ENCODE measurements at regions not wholly inside any gene's neighbourhood (a gene's known extent, or its start where the extent isn't known, plus 50 kb on each side); places are given as distances from the start of the nearest gene placed in this dataset.
A peak's percentile ranks its signal among the peaks of the same experiment; 100 is the strongest.
"Not testable (repeated sequence)": the region's sequence is repeated elsewhere in the genome, so short reads cannot be mapped to it uniquely, and the experiment has no call there.

DNA sequence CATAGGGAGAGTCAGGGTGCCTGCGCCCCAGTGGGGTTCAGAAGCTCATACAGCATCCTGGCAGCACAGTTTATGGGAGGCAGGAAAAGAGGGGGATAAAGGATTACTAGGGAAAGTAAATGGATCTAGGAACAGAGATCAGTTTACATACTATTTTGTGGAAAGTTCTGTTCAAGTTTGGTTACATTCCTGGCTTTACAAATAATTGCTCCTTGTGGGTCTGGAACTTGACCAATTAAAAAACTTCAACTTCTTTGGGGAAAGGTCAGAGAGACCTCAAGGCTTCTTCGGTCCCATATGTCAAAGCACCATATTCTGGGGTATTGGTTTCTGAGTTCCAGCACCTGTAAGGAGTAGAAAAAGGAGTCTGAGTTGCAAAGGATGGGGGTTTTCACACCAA lies 64.1 kb downstream of the ZDHHC19 start:
- peaks cover 4% of the 10 kb centered on the region; the same call in 1 of the 2 replicates for H3K27me3 ChIP-seq
- peaks cover 26% of the 10 kb centered on the region for H3K9me3 ChIP-seq
- no peaks in the 10 kb centered on the region for H3K36me3 ChIP-seq
- H3K4me3 ChIP-seq, result no peak overlapping the region
- no peak for DNase-seq

GRCh38 chr3:196145468-196146262 lies 63.8 kb upstream of the TFRC start:
- DNase-seq, result no peak
- Histone ChIP-seq H3K9me3 (peaks cover 17% of the 10 kb centered on the region), H3K27me3 (peaks cover 4% of the 10 kb centered on the region; the same call in 1 of the 2 replicates), H3K36me3 (no peaks in the 10 kb centered on the region), H3K4me3 (no peak overlapping the region)

GRCh38 chr3:196144383-196145105 lies 62.7 kb upstream of the TFRC start:
- no peak overlapping the region for H3K4me3 ChIP-seq
- H3K27me3 ChIP-seq, result peaks cover 4% of the 10 kb centered on the region; the same call in 1 of the 2 replicates
- no peaks in the 10 kb centered on the region for H3K36me3 ChIP-seq
- DNase-seq, result peak; percentile 30
- H3K9me3 ChIP-seq, result peaks cover 9% of the 10 kb centered on the region

DNA sequence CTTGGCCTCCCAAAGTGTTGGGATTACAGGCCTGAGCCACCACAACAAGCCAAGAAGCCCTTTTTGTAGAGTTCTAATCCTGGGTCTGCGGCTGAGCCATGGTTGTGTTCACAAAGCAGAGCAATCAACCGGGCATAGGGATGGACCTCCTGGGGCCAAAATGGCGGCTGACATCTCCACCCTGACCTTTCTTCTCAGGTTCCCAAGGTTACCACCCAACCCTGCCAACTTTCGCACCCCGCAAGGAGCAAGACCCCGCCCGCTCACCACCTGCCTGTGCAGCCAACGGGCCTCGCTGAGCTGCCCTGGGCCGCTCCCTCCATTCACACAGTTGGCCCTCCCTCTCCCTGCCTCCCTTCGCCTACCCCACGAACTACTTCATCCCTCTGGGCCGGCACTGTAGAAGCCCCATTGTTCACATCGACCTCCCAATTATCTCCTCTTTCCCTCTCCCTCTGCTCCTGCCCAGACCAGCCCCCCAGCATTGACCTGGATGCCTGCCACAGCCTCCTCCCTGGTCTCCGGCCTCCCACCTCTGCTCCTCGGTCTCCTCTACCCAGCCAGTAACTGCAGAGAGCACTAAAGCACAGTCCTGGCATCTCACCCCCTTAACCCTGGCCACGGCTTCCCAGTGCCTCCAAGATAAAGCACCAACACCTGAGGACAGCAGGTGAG lies 62.0 kb upstream of the TFRC start:
- no peaks in the 10 kb centered on the region for H3K36me3 ChIP-seq
- DNase-seq, result no peak

GRCh38 chr3:196142202-196142956 lies 60.5 kb upstream of the TFRC start:
- peaks cover 4% of the 10 kb centered on the region; the same call in 1 of the 2 replicates for H3K27me3 ChIP-seq
- H3K4me3 ChIP-seq, result no peak overlapping the region
- no peak for DNase-seq

More for the DNA sequence above, 62.0 kb upstream of the TFRC start:
- peaks cover 4% of the 10 kb centered on the region; the same call in 1 of the 2 replicates for H3K27me3 ChIP-seq
- peaks cover 8% of the 10 kb centered on the region for H3K9me3 ChIP-seq
- H3K4me3 ChIP-seq, result no peak overlapping the region

GRCh38 chr3:196141866-196142201 lies 59.9 kb upstream of the TFRC start:
- Histone ChIP-seq H3K27me3 (peaks cover 4% of the 10 kb centered on the region; the same call in 1 of the 2 replicates), H3K36me3 (no peaks in the 10 kb centered on the region), H3K9me3 (peaks cover 8% of the 10 kb centered on the region), H3K4me3 (no peak overlapping the region)
- DNase-seq, result no peak

More at GRCh38 chr3:196142202-196142956, 60.5 kb upstream of the TFRC start:
- peaks cover 8% of the 10 kb centered on the region for H3K9me3 ChIP-seq
- H3K36me3 ChIP-seq, result no peaks in the 10 kb centered on the region

DNA sequence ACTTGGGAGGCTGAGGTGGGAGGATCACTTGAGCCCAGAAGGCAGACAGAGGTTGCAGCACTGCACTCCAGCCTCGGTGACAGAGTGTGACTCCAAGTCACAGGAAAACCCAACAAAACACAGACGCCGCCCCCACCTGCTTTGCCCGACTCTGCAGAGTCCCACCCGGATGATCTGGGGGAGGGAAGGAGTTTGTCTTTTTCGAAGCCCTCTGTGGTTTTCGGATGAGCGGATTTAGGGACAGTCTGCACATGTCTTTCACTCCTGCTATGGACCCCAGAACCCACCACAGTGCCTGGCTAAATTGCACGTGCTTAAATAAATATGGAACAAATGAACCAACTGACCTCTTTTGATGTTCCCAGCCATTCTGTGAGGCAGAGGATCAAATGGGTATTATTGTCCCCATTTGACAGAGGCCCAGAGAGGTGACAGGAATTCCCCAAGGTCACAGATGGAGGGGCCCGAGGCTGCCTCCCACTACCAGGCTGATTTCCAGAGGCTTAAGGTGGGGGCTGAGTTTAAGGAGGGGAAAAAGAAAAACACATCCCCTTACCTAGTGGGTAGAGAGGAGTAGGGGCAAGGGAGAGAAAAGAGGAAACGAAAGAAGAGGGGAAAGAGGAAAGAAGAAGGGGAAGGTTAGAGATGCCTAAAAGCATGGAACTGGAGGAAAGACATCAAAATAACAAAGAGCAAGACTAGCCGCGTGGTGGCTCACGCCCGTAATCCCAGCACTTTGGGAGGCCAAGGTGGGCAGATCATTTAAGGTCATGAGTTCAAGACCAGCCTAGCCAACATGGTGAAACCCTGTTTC lies 59.4 kb upstream of the TFRC start:
- Histone ChIP-seq H3K4me3 (no peak overlapping the region), H3K9me3 (peaks cover 8% of the 10 kb centered on the region), H3K36me3 (no peaks in the 10 kb centered on the region), H3K27me3 (peaks cover 4% of the 10 kb centered on the region; the same call in 1 of the 2 replicates)
- no peak for DNase-seq

GRCh38 chr3:196140224-196140623 lies 58.3 kb upstream of the TFRC start:
- Histone ChIP-seq H3K36me3 (no peaks in the 10 kb centered on the region), H3K9me3 (peaks cover 2% of the 10 kb centered on the region; the same call in 1 of the 2 replicates), H3K27me3 (peaks cover 4% of the 10 kb centered on the region; the same call in 1 of the 2 replicates), H3K4me3 (no peak overlapping the region)
- no peak for DNase-seq

DNA sequence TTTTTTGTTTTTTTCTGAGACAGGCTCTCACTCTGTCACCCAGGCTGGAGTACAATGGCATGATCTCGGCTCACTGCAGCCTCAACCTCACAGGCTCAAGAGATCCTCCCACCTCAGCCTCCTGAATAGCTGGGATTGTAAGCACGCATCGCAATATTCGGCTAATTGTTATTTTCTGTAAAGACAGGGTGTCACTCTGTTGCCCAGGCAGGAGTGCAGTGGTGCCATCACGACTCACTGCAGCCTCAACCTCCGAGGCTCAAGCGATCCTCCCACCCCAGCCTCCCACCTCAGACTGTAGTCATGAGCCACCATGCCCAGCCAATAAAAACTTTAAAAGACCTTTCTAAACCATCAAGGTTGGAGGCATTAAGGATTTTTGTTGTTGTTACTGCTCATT lies 57.4 kb upstream of the TFRC start:
- Histone ChIP-seq H3K9me3 (no peaks in the 10 kb centered on the region), H3K36me3 (no peaks in the 10 kb centered on the region), H3K27me3 (peaks cover 4% of the 10 kb centered on the region; the same call in 1 of the 2 replicates), H3K4me3 (no peak overlapping the region)
- no peak for DNase-seq

DNA sequence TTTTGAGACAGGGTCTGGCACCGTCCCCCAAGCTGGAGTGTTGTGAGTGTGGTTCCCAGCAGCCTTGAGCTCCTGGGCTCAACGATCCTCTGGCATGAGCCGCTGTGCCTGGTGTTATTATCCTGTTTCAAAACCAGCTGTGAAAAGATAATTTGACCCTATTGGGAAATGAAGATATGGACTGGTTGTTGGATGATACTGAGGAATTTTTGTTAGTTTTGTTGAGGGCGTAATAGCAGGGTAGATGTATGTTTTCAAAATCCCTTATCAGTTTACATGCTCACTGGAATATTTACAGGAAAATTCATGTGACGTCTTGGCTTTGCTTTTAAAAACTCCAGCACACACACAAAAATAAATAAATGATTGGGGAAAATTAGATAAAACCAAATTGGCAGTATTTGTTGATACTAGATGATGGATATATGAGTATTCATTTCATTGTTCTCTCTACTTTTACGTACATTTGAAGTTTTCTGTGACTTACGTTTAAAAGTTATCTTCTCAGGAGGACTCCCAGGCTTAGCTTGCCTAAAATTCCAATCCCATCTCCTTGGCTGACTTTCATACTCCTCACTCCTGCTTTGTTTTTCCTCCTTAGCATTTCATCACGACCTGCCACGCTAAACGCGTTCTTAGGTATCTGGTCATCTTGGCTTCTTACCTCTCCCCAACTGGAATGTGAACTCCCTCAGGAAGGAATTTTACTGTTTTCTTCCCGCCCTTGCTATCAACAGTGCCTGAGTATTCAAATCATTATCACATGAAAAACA lies 56.8 kb upstream of the TFRC start:
- DNase-seq, result no peak
- no peaks in the 10 kb centered on the region for H3K36me3 ChIP-seq
- H3K4me3 ChIP-seq, result no peak overlapping the region
- H3K9me3 ChIP-seq, result no peaks in the 10 kb centered on the region
- H3K27me3 ChIP-seq, result peaks cover 4% of the 10 kb centered on the region; the same call in 1 of the 2 replicates

GRCh38 chr3:196136640-196136989 lies 54.7 kb upstream of the TFRC start:
- H3K36me3 ChIP-seq, H3K9me3 ChIP-seq, H3K27me3 ChIP-seq, H3K4me3 ChIP-seq, DNase-seq: not testable (repeated sequence)

GRCh38 chr3:196135693-196136639 lies 54.1 kb upstream of the TFRC start:
- Histone ChIP-seq H3K9me3 (no peaks in the 10 kb centered on the region), H3K4me3 (no peak overlapping the region), H3K36me3 (no peaks in the 10 kb centered on the region), H3K27me3 (no peaks in the 10 kb centered on the region)
- peak; percentile 90 for DNase-seq

DNA sequence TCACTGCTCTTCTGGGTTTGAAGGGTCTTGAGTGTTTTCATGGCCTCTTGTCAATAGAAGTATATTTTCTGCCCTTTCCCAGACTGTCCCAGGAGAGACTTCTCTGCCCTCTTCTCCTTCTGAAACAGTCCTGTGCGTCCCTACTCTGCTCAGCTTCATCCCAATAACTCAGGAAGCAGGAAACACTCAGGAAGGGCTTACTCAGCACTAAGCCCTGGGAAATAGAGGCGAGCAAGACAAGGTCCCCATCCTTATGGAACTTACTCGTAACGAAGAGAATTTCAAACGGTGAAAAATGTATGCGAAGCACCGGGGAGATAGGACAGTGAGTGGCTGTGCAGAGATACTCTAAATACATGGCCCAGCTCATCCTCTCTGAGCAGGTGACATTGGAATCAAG lies 52.8 kb upstream of the TFRC start:
- H3K27me3 ChIP-seq, result no peaks in the 10 kb centered on the region
- H3K36me3 ChIP-seq, result no peaks in the 10 kb centered on the region
- no peak for DNase-seq
- H3K4me3 ChIP-seq, result no peak overlapping the region
- H3K9me3 ChIP-seq, result no peaks in the 10 kb centered on the region

DNA sequence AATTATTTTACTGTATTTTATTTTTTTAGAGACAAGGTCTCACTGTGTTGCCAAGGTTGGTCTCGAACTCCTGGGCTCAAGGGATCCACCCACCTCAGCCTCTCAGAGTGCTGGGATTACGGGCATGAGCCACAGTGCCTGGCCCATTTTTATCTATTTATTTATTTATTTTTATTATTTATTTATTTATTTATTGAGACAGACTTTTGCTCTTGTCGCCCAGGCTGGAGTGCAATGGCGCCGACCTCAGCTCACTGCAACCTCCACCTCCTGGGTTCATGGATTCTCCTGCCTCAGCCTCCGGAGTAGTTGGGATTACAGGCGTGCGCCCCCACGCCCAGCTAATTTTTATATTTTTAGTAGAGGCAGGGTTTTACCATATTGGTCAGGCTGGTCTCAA lies 52.0 kb upstream of the TFRC start:
- DNase-seq, H3K27me3 ChIP-seq, H3K4me3 ChIP-seq, H3K9me3 ChIP-seq, H3K36me3 ChIP-seq: not testable (repeated sequence)
